Amygdala (tissue), 56 donors: ENCODE measurements at regions not wholly inside any gene's neighbourhood (a gene's known extent, or its start where the extent isn't known, plus 50 kb on each side); places are given as distances from the start of the nearest gene placed in this dataset.
A peak's percentile ranks its signal among the peaks of the same experiment; 100 is the strongest.
"Not testable (repeated sequence)": the region's sequence is repeated elsewhere in the genome, so short reads cannot be mapped to it uniquely, and the experiment has no call there.

Experiments used
- DNase-seq, 56 donors: peaks; one replicate each; lab custom pipeline; 2025; lab: John Stamatoyannopoulos, UW

GRCh38 chrX:112377481-112377880 is 294.9 kb upstream of the TRPC5 start:
- DNase-seq: no peak

- no peak for DNase-seq
Measured at GRCh38 chrX:112368371-112368770, 285.8 kb upstream of the TRPC5 start.

- no peak for DNase-seq
Measured at GRCh38 chrX:112367065-112367464, 284.5 kb upstream of the TRPC5 start.

GRCh38 chrX:112359906-112360305 is 277.3 kb upstream of the TRPC5 start:
- DNase-seq: no peak

- DNase-seq: no peak
Measured at GRCh38 chrX:112355931-112356330, 273.4 kb upstream of the TRPC5 start.

- no peak for DNase-seq
Measured at GRCh38 chrX:112341598-112341997, 259.0 kb upstream of the TRPC5 start.

GRCh38 chrX:112313201-112313600 is 230.6 kb upstream of the TRPC5 start:
- DNase-seq: no peak

- DNase-seq: no peak
Measured at GRCh38 chrX:112306027-112306426, 223.5 kb upstream of the TRPC5 start.

- no peak for DNase-seq
Measured at GRCh38 chrX:112279940-112280339, 197.4 kb upstream of the TRPC5 start.

- DNase-seq: no peak
Measured at GRCh38 chrX:112270991-112271390, 188.4 kb upstream of the TRPC5 start.

GRCh38 chrX:112266136-112266535 is 183.6 kb upstream of the TRPC5 start:
- no peak for DNase-seq

- no peak for DNase-seq
Measured at GRCh38 chrX:112259375-112259774, 176.8 kb upstream of the TRPC5 start.

GRCh38 chrX:112254896-112255295 is 172.3 kb upstream of the TRPC5 start:
- no peak for DNase-seq

- no peak for DNase-seq
Measured at GRCh38 chrX:112247714-112248113, 165.1 kb upstream of the TRPC5 start.

- DNase-seq: no peak
Measured at GRCh38 chrX:112235547-112235946, 153.0 kb upstream of the TRPC5 start.

GRCh38 chrX:112233164-112233563 is 150.6 kb upstream of the TRPC5 start:
- no peak for DNase-seq

GRCh38 chrX:112226795-112227194 is 144.2 kb upstream of the TRPC5 start:
- DNase-seq: not testable (repeated sequence)

GRCh38 chrX:112223391-112223790 is 140.8 kb upstream of the TRPC5 start:
- no peak for DNase-seq

GRCh38 chrX:112218388-112218787 is 135.8 kb upstream of the TRPC5 start:
- DNase-seq: no peak

- peak in 1 of 56 donors; percentile 0 for DNase-seq
Measured at GRCh38 chrX:112211459-112211858, 128.9 kb upstream of the TRPC5 start.

- DNase-seq: no peak
Measured at GRCh38 chrX:112197840-112198239, 115.3 kb upstream of the TRPC5 start.

- no peak for DNase-seq
Measured at GRCh38 chrX:112190646-112191045, 108.1 kb upstream of the TRPC5 start.

- DNase-seq: not testable (repeated sequence)
Measured at GRCh38 chrX:112181361-112181760, 98.8 kb upstream of the TRPC5 start.

GRCh38 chrX:112164420-112164819 is 81.8 kb upstream of the TRPC5 start:
- DNase-seq: no peak
